ENCODE measurements at regions not wholly inside any gene's neighbourhood (a gene's known extent, or its start where the extent isn't known, plus 50 kb on each side); places are given as distances from the start of the nearest gene placed in this dataset.

- TF ChIP-seq CTCF (IDR thresholded peaks at IDR 0.05) (no peak), POLR2A (IDR thresholded peaks at IDR 0.05) (no peak)
Measured at GRCh38 chr5:40390281-40391149, 289.2 kb upstream of the PTGER4 start.

Measured in transverse colon (tissue), 3 donors.